K562 (cell line): ENCODE measurements at regions not wholly inside any gene's neighbourhood (a gene's known extent, or its start where the extent isn't known, plus 50 kb on each side); places are given as distances from the start of the nearest gene placed in this dataset.

ENCODE experiments used
- CBFB ChIP-seq: sonication (generic); formaldehyde crosslinking; IDR thresholded peaks from 2 replicates; pipeline ENCODE4 v1.4.0; 2020; ENCODE audit warnings: mild to moderate bottlenecking, missing genetic modification reagents
- CTCF ChIP-seq, 3 experiments: IDR thresholded peaks in 2 of 3; conservative IDR thresholded peaks in 1 of 3; 2 replicates each; pipeline ENCODE4 v1.5.1; 2011 to 2012; ENCODE audit warnings: low read length in 3 of 3, mild to moderate bottlenecking in 3 of 3, control low read depth in 2 of 3, improper control_type of control experiment in 1 of 3, inconsistent platforms in 1 of 3, low read depth in 1 of 3, mixed read lengths in 1 of 3, moderate library complexity in 1 of 3; ENCODE audit not compliant: insufficient read depth in 2 of 3
- FOXA1 ChIP-seq: fragments of 450-650 bp; IDR thresholded peaks from 2 replicates; pipeline ENCODE4 v1.6.1; 2016; ENCODE audit warnings: mild to moderate bottlenecking, borderline replicate concordance
- JUND ChIP-seq, 2 experiments: IDR thresholded peaks; 2 replicates in 1 of 2; 3 replicates in 1 of 2; pipeline ENCODE4 v1.6.1; 2011; ENCODE audit warnings: borderline replicate concordance in 2 of 2, low read depth in 2 of 2, low read length in 2 of 2, improper control_type of control experiment in 1 of 2, missing biosample characterization in 1 of 2, missing genetic modification characterization in 1 of 2, missing genetic modification reagents in 1 of 2
- KAT7 ChIP-seq: sonication (generic); formaldehyde crosslinking; IDR thresholded peaks from 2 replicates; pipeline ENCODE4 v1.8.0; 2022; ENCODE audit warnings: missing genetic modification reagents, mild to moderate bottlenecking, borderline replicate concordance
- MYC ChIP-seq, 2 experiments: fragments of 250-450 bp in 1 of 2; sonication (Bioruptor Pico) in 1 of 2; IDR thresholded peaks; 2 replicates each; pipeline versions ENCODE4 v1.5.1 to v1.6.1; 2012 to 2021; ENCODE audit warnings: low read depth in 2 of 2, borderline replicate concordance in 1 of 2, improper control_type of control experiment in 1 of 2, low read length in 1 of 2, mild to moderate bottlenecking in 1 of 2, moderate library complexity in 1 of 2
- SETDB1 ChIP-seq: IDR thresholded peaks from one replicate; pipeline ENCODE4 v1.6.1; 2012; ENCODE audit warnings: low read length, control low read depth, inconsistent platforms
- TSHZ1 ChIP-seq: fragments of 250-450 bp; sonication (Bioruptor Pico); IDR thresholded peaks from 2 replicates; pipeline ENCODE4 v1.4.0; 2020; ENCODE audit warnings: mild to moderate bottlenecking, moderate library complexity
- TF ChIP-seq, protein P1 (sequence below): fragments of 250-450 bp; sonication (Bioruptor Pico); IDR thresholded peaks from 2 replicates; pipeline ENCODE4 v1.5.0; 2020; ENCODE audit warnings: mild to moderate bottlenecking

GRCh38 chr14:28426960-28427359 lies 339.6 kb upstream of the FOXG1 start:
- no peak for TF ChIP-seq JUND (IDR thresholded peaks at IDR 0.05; ENCODE audit: borderline replicate concordance, low read depth, low read length)
- TF ChIP-seq JUND (tag; IDR thresholded peaks at IDR 0.05; ENCODE audit: borderline replicate concordance, low read depth, low read length) = no peak
- no peak for TF ChIP-seq CTCF (IDR thresholded peaks at IDR 0.05 in 2 of 3, conservative IDR thresholded peaks at IDR 0.05 in 1 of 3; ENCODE audit: insufficient read depth in 2 of 3, low read depth in 1 of 3, low read length in 3 of 3)
- no peak for TF ChIP-seq MYC (IDR thresholded peaks at IDR 0.05; ENCODE audit: low read depth, low read length)
- TF ChIP-seq MYC (CRISPR knock-in tag; IDR thresholded peaks at IDR 0.05; ENCODE audit: borderline replicate concordance, low read depth) = no peak
- TF ChIP-seq CBFB (CRISPR knock-in tag) = no peak
- TF ChIP-seq, protein P1, sequence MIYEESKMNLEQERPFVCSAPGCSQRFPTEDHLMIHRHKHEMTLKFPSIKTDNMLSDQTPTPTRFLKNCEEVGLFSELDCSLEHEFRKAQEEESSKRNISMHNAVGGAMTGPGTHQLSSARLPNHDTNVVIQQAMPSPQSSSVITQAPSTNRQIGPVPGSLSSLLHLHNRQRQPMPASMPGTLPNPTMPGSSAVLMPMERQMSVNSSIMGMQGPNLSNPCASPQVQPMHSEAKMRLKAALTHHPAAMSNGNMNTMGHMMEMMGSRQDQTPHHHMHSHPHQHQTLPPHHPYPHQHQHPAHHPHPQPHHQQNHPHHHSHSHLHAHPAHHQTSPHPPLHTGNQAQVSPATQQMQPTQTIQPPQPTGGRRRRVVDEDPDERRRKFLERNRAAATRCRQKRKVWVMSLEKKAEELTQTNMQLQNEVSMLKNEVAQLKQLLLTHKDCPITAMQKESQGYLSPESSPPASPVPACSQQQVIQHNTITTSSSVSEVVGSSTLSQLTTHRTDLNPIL (CRISPR knock-in tag) = no peak
- no peak for TF ChIP-seq SETDB1
- no peak for TF ChIP-seq TSHZ1 (CRISPR knock-in tag)
- TF ChIP-seq FOXA1 = no peak
- TF ChIP-seq KAT7 (CRISPR knock-in tag) = no peak
